Fibroblast of skin of scalp (primary cell): ENCODE measurements at regions not wholly inside any gene's neighbourhood (a gene's known extent, or its start where the extent isn't known, plus 50 kb on each side); places are given as distances from the start of the nearest gene placed in this dataset.
A peak's percentile ranks its signal among the peaks of the same experiment; 100 is the strongest.
"Not testable (repeated sequence)": the region's sequence is repeated elsewhere in the genome, so short reads cannot be mapped to it uniquely, and the experiment has no call there.

Source experiments
- DNase-seq: peaks from one replicate; pipeline ENCODE4 v3.0.0-alpha.2; 2013

- peak; percentile 58 for DNase-seq
Observed at GRCh38 chr1:170377896-170378634, 153.9 kb upstream of the GORAB start.

GRCh38 chr1:170385750-170386149 lies 146.2 kb upstream of the GORAB start:
- DNase-seq, result no peak

DNA sequence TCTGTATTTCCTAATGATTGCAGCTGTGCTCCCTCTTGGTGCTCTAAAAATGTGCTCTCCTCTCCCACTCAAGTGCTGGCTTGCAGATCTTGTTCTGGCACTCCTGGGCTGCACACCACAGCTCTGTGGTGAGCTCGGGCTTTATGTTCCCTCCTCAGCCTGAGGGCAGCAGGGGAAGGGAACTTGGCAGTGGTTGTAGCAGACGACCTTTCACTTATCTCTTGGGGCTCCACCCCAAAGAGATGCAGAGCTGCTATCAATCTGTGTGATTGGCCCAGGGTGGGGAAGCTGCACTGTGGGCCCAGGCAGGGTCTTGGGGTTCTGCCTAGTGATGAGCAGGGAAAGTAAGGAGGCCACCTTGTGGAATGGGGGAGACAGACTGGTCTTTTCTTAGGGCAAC lies 143.5 kb upstream of the GORAB start:
- no peak for DNase-seq

DNA sequence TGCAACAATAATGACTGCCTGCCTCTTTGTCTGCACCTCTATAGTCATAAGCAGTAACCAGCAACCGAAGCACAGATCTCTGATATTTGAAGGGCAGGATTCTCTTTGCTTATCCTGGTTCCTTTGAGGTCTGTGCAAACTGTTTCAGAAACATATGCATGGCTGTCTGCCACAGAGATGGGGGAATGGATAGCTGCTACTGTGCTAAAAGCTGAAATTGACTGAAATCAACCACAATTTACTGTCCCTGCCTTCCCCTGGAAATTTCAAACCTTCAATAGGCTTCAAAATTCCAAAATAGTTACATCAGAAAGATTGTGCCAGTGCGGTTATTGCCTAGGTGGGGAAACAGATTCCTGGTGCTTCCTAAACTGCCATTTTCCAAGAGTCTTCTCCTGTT lies 136.8 kb upstream of the GORAB start:
- DNase-seq, result peak; percentile 43

GRCh38 chr1:170397061-170397460 lies 134.9 kb upstream of the GORAB start:
- DNase-seq, result no peak

GRCh38 chr1:170402476-170403311 lies 129.3 kb upstream of the GORAB start:
- peak; percentile 23 for DNase-seq

GRCh38 chr1:170407138-170407537 lies 124.8 kb upstream of the GORAB start:
- DNase-seq, result peak; percentile 87

GRCh38 chr1:170407581-170407980 lies 124.4 kb upstream of the GORAB start:
- peak; percentile 60 for DNase-seq

GRCh38 chr1:170410401-170411166 lies 121.4 kb upstream of the GORAB start:
- peak; percentile 94 for DNase-seq

- DNase-seq, result peak; percentile 21
Observed at GRCh38 chr1:170414989-170415709, 116.8 kb upstream of the GORAB start.

- DNase-seq, result peak; percentile 41
Observed at GRCh38 chr1:170415710-170416372, 116.1 kb upstream of the GORAB start.

DNA sequence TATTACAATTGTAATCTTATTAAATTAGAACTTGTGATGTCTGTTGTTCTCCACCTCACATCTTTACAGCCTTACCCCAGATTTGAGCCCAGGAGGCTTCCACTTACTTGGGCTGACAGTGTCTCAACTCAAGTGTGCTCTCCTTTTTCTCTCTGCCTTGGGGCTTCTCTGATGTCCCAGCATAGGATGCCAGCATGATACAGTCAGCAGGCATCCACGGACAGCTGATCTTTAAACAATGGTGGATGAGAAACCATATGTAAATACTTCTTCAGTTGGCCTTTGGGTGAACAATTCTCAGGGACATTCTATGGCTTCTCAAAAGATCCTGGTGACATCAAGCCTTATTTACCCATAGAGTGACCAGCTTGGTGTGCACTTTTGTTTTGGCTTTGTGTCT lies 107.6 kb upstream of the GORAB start:
- DNase-seq, result peak; percentile 38

GRCh38 chr1:170426596-170426995 lies 105.4 kb upstream of the GORAB start:
- DNase-seq, result no peak

DNA sequence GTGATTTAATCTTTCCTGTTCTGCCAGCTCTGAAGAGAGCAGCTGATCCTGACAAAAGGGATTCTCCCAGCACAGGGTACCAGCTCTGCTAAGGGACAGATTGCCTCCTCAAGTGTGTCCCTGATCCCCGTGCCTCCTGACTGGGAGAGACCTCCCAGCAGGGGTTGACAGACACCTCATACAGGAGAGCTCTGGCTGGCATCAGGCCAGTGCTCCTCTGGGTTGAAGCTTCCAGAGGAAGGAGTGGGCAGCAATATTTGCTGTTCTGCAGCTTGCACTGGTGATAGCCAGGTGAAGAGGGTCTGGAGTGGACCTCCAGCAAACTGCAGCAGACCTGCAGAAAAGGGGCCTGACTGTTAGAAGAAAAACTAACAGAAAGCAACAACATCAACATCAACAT lies 105.0 kb upstream of the GORAB start:
- DNase-seq, result not testable (repeated sequence)

- no peak for DNase-seq
Observed at GRCh38 chr1:170436928-170437327, 95.0 kb upstream of the GORAB start.

DNA sequence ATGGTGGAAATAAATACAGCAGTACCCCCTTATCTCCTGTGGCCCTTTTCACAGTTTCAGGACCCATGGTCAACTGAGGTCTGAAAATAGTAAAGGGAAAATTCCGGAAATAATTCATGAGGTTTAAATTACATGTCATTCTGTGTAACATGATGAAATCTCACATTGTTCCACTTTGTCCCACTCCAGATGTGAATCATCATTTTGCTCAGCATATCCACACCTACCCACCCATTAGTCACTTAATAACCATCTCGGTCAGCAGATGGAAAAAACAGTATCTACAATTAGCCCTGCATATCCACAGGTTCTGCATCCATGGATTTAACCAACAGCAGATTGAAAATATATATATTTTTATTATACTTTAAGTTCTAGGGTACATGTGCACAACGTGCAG lies 86.9 kb upstream of the GORAB start:
- DNase-seq, result peak; percentile 85

- no peak for DNase-seq
Observed at GRCh38 chr1:170448661-170449158, 83.3 kb upstream of the GORAB start.

DNA sequence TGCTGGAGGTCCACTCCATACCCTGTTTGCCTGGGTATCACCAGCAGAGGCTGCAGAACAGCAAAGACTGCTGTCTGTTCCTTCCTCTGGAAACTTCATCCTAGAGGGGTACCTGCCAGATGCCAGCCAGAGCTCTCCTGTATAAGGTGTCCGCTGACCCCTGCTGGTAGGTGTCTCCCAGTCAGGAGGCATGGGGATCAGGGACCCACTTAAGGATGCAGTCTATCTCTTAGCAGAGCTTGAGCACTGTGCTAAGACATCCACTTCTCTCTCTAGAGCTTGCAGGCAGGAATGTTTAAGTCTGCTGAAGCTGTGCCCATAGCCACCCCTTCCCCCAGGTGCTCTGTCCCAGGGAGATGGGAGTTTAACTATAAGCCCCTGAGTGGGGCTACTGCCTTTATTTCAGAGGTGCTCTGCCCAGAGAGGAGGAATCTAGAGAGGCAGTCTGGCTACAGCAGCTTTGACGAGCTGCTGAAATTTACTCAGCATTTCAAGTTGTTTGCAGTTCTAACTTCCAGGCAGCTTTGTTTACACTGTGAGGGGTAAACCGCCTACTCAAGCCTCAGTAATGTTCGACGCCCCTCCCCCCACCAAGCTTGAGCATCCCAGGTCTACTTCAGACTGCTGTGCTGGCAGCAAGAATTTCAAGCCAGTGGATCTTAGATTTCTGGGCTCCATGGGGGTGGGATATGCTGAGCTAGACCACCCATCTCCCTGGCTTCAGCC lies 74.5 kb upstream of the GORAB start:
- DNase-seq, result peak; percentile 11

- no peak for DNase-seq
Observed at GRCh38 chr1:170460001-170460400, 72.0 kb upstream of the GORAB start.

DNA sequence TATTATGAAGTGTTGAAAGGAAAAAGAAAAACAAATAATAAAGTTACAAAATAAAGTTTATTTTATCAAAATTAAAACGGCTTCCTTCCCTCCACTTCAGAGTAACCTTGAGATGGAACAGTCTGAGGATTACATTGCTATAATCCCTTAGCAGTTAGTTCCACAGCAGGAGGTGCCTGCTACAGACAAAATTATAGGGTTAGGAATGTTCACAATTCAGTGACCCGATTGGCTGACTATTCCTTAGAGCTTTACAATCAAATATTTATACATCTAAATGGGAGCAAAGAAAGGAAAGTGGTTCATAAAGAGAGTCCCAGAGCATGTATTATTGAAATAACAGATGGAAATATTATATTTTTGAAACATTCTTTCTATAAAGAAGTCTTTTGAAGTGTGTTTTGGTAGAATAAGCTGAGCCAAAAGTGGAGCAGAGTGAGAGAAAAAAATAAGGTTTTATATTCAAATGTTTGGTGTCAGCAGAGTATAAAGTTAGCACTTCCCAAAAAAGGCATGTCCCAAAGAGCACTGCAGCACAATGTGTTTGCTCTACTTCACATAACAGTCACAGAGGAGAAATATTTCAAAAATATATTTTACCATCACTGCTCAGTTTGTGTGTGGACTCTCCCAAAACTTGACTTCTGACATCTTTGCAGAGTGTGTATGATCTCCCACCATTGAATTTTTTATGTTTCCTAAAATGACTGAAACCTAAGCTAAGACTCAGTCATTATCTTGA lies 71.4 kb upstream of the GORAB start:
- DNase-seq, result peak; percentile 64
